CD4-positive, alpha-beta T cell treated with Interleukin-6 for 4 hours (primary cell): ENCODE measurements at regions not wholly inside any gene's neighbourhood (a gene's known extent, or its start where the extent isn't known, plus 50 kb on each side); places are given as distances from the start of the nearest gene placed in this dataset.
"Not testable (repeated sequence)": the region's sequence is repeated elsewhere in the genome, so short reads cannot be mapped to it uniquely, and the experiment has no call there.

ENCODE experiments used
- DNase-seq: peaks from one replicate; pipeline ENCODE4 v3.0.0-alpha.2; 2020; ENCODE audit warnings: mixed read lengths

DNA sequence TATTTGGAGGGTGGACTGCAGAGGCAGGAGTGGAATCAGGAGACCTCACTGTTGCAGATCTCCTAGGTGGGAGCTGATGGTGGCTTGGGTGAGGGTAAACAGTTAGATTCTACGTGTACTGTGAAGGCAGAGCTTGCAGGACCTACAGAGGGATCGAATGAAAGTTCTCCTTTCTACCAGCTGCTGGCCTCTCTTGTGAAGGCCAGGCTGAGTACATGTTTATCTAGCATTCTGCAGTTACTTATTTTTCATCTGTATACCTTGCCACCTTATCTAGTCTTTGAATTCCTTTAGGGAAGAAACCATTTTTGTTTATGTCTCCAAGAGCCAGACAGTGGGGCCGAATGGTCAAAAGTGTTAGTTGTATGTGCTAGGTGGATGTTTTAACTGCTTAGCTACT is 57.6 kb downstream of the PTTG1 start:
- no peak for DNase-seq

DNA sequence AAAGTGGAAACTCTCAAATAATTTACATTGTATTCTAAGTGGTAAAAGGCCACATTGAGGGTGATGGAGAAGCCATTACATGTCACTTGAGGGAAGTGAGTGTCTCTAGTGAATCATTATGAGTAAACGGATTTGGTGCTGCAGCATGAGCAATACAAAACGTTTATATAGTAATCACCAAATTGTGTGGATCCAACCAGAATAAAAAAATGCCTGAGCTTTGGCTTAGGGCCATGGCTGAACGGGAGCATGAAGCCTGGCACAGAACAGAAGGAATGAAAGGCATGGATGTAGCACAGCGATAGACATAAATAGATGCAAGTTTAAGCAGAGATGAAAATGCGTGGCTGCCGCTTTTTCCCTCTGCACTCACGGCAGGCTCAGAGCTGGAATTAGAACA is 58.3 kb downstream of the PTTG1 start:
- no peak for DNase-seq

DNA sequence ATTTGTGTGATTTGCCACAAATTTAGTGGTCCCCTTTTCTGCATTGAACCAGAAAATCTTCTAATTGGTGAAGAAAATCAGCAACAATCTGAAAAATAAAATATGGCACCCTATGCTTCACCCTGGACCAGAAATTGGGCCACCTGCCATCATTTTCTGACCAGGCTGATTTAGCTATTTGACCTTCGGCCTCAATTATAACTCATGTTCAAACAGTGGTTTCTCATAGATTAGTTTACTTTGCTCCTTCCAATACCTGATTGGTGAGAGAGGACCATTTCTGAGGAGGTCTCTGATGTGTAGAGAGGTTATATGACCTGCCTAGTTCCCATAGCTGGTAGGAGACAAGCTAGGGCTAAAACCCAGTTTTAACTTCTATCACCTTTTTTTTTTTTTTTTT is 59.0 kb downstream of the PTTG1 start:
- no peak for DNase-seq

GRCh38 chr5:160484678-160485077 is 63.0 kb downstream of the PTTG1 start:
- DNase-seq = no peak

DNA sequence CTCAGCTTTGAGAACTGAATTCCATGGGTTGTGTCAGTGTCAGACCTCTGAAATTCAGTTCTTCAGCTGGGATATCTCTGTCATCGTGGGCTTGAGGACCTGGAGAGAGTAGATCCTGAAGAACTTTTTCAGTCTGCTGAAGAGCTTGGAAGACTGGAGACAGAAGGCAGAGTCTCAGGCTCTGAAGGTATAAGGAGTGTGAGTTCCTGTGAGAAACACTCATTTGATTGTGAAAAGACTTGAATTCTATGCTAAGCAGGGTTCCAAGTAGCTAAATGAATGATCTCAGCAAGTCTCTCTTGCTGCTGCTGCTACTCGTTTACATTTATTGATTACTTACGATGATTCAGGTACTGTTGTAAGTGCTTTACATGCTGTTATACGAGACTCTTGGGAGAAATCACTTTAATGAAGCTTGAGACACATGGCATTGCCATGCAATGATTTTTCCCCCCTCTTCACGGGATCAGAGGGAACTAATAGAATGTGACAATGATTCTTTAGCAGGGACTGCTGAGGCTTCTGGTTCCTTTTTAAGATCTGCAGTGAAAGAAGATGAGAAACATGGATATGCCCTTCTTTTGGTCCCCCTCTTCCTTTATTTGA is 63.8 kb downstream of the PTTG1 start:
- DNase-seq = no peak

- DNase-seq = peak; percentile 52
Observed at GRCh38 chr5:160486573-160486972, 64.9 kb downstream of the PTTG1 start.

DNA sequence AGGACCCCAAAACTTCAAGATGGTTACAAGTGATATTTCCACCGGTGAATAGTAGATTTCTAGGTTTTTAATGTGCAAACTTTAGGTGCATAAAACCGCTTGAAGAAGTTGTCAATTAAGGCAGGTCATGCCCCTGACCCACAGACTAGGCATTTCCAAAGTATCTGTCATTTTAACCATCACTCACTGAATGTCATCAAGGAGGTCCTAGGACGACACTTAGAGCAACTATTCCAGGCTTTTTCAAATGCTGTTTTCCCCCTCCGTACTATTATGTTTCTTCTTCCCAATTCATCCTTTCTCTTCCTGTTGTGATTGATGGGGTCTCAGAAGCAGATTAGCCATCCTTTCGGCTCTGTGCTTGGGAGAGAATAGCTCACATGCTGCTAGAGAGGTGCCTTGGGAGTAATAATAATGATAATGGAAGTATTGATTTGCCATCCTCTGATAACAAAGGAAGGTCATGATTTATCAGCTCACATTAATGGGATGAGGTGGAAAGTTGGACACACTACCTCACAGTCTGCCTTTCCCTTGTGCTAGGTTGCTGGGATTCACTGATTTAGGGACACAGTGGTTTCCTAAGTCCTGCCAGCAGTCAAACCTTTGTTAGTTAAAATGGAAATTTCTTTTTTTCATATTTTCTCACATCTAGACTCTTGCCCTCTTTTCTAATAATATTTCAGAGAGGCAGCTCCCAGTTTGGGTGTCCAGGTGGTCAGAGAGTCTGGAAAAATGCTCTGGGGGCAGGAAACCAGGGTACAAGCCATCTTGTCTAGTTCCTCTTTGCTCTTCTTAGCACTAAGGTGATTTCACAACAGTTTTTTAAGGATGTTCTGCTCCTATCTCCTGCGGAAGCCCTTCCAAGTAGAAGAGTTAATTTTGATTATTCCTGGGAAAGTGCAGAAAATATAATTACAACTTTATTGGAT is 67.0 kb downstream of the PTTG1 start:
- no peak for DNase-seq

DNA sequence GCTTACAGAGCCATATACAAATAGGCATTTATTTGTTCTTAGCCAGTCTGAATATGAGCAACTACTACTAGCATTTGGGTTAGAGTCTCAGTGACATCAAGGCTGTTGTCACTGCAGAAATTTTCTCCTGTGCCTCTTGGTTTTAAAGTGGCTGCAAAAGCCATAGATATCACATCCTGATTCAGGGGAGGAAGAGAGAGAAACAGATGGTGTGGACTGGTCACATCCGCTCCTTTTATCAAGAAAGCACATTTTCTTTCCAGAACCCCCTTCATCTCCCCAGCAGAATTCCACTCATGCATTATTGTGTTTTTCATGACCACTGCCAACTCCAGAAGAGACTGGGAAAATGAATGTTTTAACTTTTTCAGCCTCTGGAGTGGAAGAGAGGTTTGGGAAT is 69.8 kb downstream of the PTTG1 start:
- no peak for DNase-seq

- DNase-seq = no peak
Observed at GRCh38 chr5:160492565-160492964, 70.9 kb downstream of the PTTG1 start.

DNA sequence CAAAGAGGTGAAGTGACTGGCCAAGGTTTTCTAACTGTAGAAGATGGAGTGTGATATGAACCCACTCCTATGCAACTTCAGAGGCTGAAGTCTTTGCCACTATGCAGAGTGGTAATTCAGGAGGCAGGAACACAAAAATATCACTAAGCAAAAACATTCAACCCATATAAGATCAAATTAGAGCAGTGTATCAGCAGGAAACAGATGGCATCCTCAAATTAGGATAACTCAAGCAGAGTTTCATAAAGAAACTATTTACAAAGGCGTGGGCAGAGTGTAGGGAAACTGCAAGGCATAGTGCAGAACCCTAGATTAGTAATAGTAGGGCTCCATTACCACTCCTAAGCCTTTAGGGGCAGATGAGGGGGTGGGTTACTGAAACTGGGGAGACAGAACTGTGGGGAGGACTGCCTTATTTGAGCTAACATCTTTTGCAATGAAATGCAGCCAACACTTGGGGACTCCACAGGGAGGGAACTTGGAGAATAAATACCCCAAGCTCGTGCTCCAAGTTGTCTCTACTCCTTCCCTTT is 72.2 kb downstream of the PTTG1 start:
- DNase-seq = no peak

DNA sequence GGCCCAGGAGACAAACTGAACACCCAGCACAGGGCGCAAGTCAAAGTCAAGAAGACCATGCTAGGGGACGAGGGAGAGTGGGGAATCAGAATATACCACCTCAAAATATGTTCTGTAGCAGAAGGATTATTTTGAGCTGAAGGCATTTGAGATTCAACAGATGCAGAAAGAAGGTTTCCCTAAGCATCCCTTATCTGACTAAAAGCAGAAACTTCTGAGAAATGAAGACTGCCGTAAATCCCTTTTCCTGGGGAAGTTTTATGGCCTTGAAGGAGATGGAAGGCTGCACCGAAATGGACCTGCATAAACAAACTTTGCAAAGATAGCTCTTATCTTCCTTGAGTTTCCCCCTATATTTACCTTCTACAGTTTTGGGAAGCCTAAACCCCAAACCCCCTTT is 72.8 kb downstream of the PTTG1 start:
- DNase-seq = no peak

DNA sequence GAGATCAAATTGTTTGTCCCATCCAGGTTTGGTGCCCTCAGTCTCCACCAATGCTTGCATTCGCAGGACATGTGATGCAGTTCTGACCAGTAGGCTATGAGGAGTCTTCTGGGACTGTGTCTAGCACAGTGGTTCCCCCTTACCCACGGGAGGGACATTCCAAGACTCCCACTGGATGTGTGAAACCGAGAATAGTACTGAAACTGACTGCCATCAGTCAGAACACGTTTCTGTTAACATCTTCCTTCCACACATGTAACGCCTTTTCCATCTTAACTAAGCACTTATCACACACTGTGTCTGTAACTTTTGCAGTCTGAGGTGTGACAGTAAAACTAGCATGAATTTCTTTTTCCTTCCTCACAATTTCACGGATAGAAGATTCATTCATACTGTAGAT is 74.7 kb downstream of the PTTG1 start:
- DNase-seq = no peak

- no peak for DNase-seq
Observed at GRCh38 chr5:160496784-160497183, 75.1 kb downstream of the PTTG1 start.

DNA sequence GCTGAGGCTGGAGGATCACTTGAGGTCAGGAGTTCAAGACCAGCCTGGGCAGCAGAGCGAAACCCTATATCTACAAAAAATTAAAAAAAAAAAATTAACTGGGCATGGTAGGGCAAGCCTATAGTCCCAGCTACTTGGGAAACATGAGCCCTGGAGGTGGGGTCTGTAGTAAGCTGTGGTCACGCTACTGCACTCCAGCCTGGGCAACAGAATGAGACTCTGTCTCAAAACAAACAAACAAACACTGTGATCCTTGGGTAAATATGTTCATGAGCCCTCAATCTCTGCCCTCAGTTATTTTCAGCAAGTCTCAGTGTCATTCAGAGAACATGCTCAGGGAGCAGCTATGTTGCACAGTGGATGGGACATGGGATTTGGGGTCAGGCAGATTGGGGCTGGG is 76.2 kb downstream of the PTTG1 start:
- DNase-seq = no peak

GRCh38 chr5:160498441-160499043 is 76.9 kb downstream of the PTTG1 start:
- DNase-seq = not testable (repeated sequence)

GRCh38 chr5:160500786-160501779 is 79.4 kb downstream of the PTTG1 start:
- DNase-seq = no peak

- no peak for DNase-seq
Observed at GRCh38 chr5:160504906-160505305, 83.3 kb downstream of the PTTG1 start.

DNA sequence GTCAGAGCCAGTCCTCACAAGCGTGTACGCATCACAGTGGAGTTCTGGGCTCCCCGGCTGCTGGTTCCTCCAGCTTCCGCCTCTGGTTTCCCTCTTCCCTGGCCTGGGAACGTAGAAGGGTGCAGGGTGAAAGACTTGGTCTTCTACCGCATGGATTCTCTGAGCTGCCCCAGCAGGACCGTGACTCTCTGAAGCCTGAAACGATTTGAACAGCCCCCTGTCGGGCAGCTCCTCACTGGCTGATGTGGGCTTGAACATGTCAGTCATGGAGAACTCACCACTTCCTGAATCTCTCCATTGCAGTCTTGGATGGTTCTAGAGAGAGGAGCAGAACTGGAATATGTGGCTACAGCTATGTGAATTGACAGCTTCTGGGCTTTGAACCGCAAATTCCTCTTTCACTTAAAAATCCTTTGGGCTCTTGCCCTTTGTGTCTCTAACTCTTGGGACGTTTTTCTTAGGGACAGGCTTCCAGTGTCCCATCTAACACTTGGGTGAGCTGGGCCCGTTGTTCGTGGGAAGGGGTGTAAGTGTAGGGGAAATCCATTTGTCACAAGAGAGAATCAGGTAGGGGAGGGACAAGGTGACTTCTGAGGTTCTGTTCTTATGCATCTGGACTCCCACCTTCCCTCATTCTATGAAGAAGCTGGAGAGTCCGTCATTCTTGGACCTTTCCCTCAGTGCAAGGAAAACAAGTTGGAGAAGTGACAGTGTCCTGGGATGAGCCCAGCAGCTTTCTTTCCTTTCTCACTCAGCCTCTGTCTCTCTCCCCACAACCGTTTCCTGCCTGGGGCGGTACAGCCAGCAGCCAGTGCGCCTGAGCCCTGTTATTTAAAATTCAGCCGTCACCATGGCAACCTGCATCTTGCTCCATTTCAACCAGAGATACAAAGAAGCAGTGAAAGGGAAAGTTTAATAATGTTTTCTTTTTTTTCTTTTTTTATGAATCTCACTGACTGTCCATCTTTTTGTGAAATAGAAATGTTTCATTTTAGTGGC is 84.7 kb downstream of the PTTG1 start:
- DNase-seq = peak; percentile 76

DNA sequence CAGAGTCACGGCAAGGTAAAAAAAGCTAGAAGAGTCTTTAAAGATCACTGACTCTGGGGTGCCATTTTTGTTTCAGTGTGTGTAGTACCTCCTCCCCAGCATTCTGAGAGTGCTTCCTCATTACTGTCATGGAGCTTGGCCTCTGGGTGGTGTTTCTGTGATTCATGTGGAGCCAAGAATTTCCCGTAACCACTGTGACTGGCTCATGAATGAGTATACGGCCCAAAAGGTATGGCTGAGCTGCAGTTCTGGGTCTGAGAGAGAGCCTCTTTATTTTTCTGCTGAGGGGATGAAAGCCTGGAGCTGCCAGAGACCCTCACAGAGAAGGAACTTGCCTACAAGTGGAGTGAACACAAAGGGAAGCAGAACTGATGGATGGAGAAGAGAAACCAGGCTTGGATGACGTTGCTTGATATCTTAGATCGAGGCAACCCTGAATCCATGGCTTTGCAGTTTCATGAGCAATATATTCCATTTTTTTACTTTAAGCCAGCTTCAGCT is 85.6 kb downstream of the PTTG1 start:
- DNase-seq = no peak

- DNase-seq = peak; percentile 64
Observed at GRCh38 chr5:160508780-160509361, 87.2 kb downstream of the PTTG1 start.
